ENCODE measurements at regions not wholly inside any gene's neighbourhood (a gene's known extent, or its start where the extent isn't known, plus 50 kb on each side); places are given as distances from the start of the nearest gene placed in this dataset.

DNA sequence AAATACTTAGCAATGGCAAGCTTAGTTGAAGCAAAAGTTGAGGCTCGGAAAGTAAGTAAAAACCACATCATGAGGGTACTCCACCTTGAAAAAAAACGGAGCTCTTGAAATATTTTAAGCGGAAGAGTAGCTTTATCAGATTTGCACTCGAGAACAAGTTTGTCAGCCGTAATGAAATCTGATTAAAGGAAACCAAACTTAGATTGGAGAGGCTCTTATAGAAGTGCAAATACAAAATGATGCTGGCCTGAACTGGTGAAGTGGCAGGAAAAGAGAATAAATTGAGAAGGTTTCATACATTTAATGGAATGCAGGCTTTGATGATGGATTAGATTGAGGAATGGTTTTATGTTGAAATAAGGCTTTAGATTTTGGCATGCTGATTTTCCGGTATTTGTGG, 484.2 kb downstream of the PID1 start:
- TF ChIP-seq, protein P1, sequence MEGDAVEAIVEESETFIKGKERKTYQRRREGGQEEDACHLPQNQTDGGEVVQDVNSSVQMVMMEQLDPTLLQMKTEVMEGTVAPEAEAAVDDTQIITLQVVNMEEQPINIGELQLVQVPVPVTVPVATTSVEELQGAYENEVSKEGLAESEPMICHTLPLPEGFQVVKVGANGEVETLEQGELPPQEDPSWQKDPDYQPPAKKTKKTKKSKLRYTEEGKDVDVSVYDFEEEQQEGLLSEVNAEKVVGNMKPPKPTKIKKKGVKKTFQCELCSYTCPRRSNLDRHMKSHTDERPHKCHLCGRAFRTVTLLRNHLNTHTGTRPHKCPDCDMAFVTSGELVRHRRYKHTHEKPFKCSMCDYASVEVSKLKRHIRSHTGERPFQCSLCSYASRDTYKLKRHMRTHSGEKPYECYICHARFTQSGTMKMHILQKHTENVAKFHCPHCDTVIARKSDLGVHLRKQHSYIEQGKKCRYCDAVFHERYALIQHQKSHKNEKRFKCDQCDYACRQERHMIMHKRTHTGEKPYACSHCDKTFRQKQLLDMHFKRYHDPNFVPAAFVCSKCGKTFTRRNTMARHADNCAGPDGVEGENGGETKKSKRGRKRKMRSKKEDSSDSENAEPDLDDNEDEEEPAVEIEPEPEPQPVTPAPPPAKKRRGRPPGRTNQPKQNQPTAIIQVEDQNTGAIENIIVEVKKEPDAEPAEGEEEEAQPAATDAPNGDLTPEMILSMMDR (IDR thresholded peaks at IDR 0.05 in 4 of 5, conservative IDR thresholded peaks at IDR 0.05 in 1 of 5), result no peak
- no peak for TF ChIP-seq POLR2A (IDR thresholded peaks at IDR 0.05)
